Keratinocyte (primary cell): ENCODE measurements at regions not wholly inside any gene's neighbourhood (a gene's known extent, or its start where the extent isn't known, plus 50 kb on each side); places are given as distances from the start of the nearest gene placed in this dataset.

Experiments used
- DNase-seq: peaks from one replicate; pipeline ENCODE4 v3.0.0-alpha.2; 2011; ENCODE audit warnings: low read depth, missing footprints, low spot score
- FAIRE-seq: peaks from 2 replicates; lab custom pipeline; 2011; peaks lifted over from hg19 to GRCh38; lab: Jason Lieb, UNC
- H2AFZ ChIP-seq: 2 replicates; pipeline ENCODE4 v1.6.0; 2012; ENCODE audit warnings: low read length, control low read depth, inconsistent platforms; ENCODE audit not compliant: control insufficient read depth
- H3K27ac ChIP-seq: 2 replicates; pipeline ENCODE4 v1.5.1; 2011; ENCODE audit warnings: low read length; ENCODE audit not compliant: control insufficient read depth, insufficient read depth
- H3K27me3 ChIP-seq: 3 replicates; pipeline ENCODE4 v1.6.0; 2011; ENCODE audit warnings: low read length; ENCODE audit not compliant: control insufficient read depth, insufficient read depth; ENCODE audit errors: extremely low read depth
- H3K36me3 ChIP-seq, 2 experiments: 2 replicates in 1 of 2; 3 replicates in 1 of 2; pipeline ENCODE4 v1.5.1; 2011; ENCODE audit warnings: low read length in 2 of 2, mild to moderate bottlenecking in 1 of 2; ENCODE audit not compliant: control insufficient read depth in 2 of 2, insufficient read depth in 2 of 2; ENCODE audit errors: extremely low read depth in 1 of 2
- H3K4me1 ChIP-seq: 3 replicates; pipeline ENCODE4 v1.5.1; 2011; ENCODE audit warnings: low read length; ENCODE audit not compliant: control insufficient read depth, insufficient read depth; ENCODE audit errors: extremely low read depth
- H3K4me2 ChIP-seq: 3 replicates; pipeline ENCODE4 v1.6.0; 2011; ENCODE audit warnings: low read depth, low read length; ENCODE audit not compliant: control insufficient read depth, insufficient read depth; ENCODE audit errors: extremely low read depth
- H3K4me3 ChIP-seq, 3 experiments: fragments of 200-600 bp in 1 of 3; sonication (generic) in 1 of 3; 2 replicates in 2 of 3; 3 replicates in 1 of 3; pipeline ENCODE4 v1.5.1; 2011 to 2016; ENCODE audit warnings: low read length in 3 of 3, mild to moderate bottlenecking in 3 of 3, control low read depth in 2 of 3, inconsistent platforms in 1 of 3, low read depth in 1 of 3, mixed read lengths in 1 of 3, mixed run types in 1 of 3, moderate library complexity in 1 of 3; ENCODE audit not compliant: control insufficient read depth in 2 of 3, insufficient read depth in 2 of 3; ENCODE audit errors: extremely low read depth in 1 of 3
- H3K79me2 ChIP-seq: 2 replicates; pipeline ENCODE4 v1.6.0; 2012; ENCODE audit warnings: low read length; ENCODE audit not compliant: control insufficient read depth, insufficient read depth
- H3K9ac ChIP-seq: 3 replicates; pipeline ENCODE4 v1.6.0; 2011; ENCODE audit warnings: low read length; ENCODE audit not compliant: control insufficient read depth, insufficient read depth; ENCODE audit errors: extremely low read depth
- H3K9me1 ChIP-seq: 3 replicates; pipeline ENCODE4 v1.6.0; 2011; ENCODE audit warnings: low read length; ENCODE audit not compliant: control insufficient read depth, insufficient read depth; ENCODE audit errors: extremely low read depth
- H3K9me3 ChIP-seq: 2 replicates; pipeline ENCODE4 v1.5.1; 2012; ENCODE audit warnings: low read depth, low read length; ENCODE audit not compliant: control insufficient read depth
- H4K20me1 ChIP-seq: 3 replicates; pipeline ENCODE4 v1.6.0; 2011; ENCODE audit warnings: low read length; ENCODE audit not compliant: control insufficient read depth, insufficient read depth; ENCODE audit errors: extremely low read depth
- EZH2 ChIP-seq: IDR thresholded peaks from one replicate; pipeline ENCODE4 v1.6.1; 2012; ENCODE audit warnings: inconsistent platforms, mild to moderate bottlenecking, low read length, moderate library complexity
- dilution Hi-C: fragments of 300-500 bp; cut with MboI; formaldehyde crosslinking; loops from one replicate; pipeline ENCODE4 v1.7.0; 2020; ENCODE audit warnings: low sequenced_read_pairs; ENCODE audit not compliant: extremely low pct_ligation_motif_present
- TF ChIP-seq, protein P1 (sequence below), 3 experiments: IDR thresholded peaks in 1 of 3; conservative IDR thresholded peaks in 1 of 3; optimal IDR thresholded peaks in 1 of 3; 2 replicates in 2 of 3; 3 replicates in 1 of 3; pipeline versions ENCODE3 to v1.5.1; 2011; ENCODE audit warnings: low read length in 3 of 3, mild to moderate bottlenecking in 3 of 3, moderate library complexity in 2 of 3, control low read depth in 1 of 3, inconsistent platforms in 1 of 3; ENCODE audit not compliant: insufficient read depth in 2 of 3; ENCODE audit errors: extremely low read depth in 1 of 3

DNA sequence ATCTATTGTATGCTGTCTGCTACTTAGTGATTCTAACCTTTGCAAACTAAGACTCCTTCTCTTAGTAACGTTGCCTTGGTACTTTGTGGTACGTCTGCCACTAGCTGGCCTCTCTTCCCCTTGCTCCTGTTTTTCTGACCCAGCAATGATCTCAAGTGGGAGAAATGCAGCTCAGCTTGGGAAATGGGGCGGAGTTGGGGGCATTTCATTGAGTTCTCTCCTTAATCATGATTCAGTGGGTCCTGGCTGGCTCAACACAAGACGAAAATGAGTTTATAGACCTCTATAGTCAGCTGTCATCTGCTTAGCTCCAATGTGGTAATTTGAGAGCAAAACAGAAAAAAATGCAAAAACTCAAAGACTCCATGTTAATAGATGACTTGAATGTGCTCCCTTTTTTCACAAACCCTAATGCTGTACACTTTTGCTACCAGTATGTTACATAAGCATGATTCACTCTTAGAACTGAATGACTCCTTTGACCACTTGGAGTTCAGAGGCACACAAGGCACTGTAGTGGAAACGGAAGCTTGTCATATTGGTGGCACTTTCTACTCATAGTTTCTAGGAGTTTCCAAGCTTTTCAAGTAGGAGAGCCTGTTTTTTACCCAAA lies 55.3 kb upstream of the SOX4 start:
- Histone ChIP-seq H3K79me2 (no peaks in the 10 kb centered on the region), H3K9ac (no peak overlapping the region), H3K9me3 (no peaks in the 10 kb centered on the region), H3K4me1 (no peaks in the 10 kb centered on the region), H3K36me3 (no peaks in the 10 kb centered on the region), H3K4me2 (no peak overlapping the region), H3K4me3 (no peak overlapping the region), H2AFZ (no peak overlapping the region), H3K9me1 (no peaks in the 10 kb centered on the region), H4K20me1 (no peaks in the 10 kb centered on the region), H3K27ac (no peak overlapping the region), H3K27me3 (no peaks in the 10 kb centered on the region)
- TF ChIP-seq, protein P1, sequence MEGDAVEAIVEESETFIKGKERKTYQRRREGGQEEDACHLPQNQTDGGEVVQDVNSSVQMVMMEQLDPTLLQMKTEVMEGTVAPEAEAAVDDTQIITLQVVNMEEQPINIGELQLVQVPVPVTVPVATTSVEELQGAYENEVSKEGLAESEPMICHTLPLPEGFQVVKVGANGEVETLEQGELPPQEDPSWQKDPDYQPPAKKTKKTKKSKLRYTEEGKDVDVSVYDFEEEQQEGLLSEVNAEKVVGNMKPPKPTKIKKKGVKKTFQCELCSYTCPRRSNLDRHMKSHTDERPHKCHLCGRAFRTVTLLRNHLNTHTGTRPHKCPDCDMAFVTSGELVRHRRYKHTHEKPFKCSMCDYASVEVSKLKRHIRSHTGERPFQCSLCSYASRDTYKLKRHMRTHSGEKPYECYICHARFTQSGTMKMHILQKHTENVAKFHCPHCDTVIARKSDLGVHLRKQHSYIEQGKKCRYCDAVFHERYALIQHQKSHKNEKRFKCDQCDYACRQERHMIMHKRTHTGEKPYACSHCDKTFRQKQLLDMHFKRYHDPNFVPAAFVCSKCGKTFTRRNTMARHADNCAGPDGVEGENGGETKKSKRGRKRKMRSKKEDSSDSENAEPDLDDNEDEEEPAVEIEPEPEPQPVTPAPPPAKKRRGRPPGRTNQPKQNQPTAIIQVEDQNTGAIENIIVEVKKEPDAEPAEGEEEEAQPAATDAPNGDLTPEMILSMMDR (optimal IDR thresholded peaks at IDR 0.05 in 1 of 3, IDR thresholded peaks at IDR 0.05 in 1 of 3, conservative IDR thresholded peaks at IDR 0.05 in 1 of 3; ENCODE audit: extremely low read depth in 1 of 3, insufficient read depth in 2 of 3, low read length in 3 of 3), result no peak
- TF ChIP-seq EZH2, result no peak
- FAIRE-seq (no peak), DNase-seq (no peak)
- dilution Hi-C loops, result no loop called here

DNA sequence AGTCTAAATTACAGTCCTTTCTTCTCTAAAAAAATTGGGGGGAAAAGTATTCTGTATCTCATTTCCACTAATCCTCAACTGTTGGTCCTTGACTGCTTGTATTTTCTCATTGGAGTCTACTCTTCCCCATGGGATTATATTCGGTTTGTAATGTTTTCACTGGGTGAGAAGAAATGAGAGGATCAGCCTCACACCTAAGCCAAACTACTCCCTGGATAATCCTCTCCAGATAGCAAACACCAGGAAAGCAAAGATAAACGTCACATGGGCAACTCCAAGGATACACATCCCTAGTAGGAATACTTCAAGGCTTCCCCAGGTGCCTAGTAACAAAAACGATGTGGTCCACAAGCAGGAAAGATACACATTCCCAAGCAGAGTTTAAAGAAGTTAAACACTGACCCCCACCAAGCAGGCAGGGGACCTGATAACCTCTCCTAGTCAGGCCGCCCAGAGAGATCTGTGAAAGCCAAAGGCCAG lies 53.9 kb upstream of the SOX4 start:
- Histone ChIP-seq H3K27me3 (no peaks in the 10 kb centered on the region), H3K9ac (no peak overlapping the region), H3K79me2 (no peaks in the 10 kb centered on the region), H3K4me2 (no peak overlapping the region), H3K27ac (no peak overlapping the region), H3K4me3 (no peak overlapping the region), H4K20me1 (no peaks in the 10 kb centered on the region), H2AFZ (no peak overlapping the region), H3K9me3 (no peaks in the 10 kb centered on the region), H3K4me1 (no peaks in the 10 kb centered on the region), H3K36me3 (no peaks in the 10 kb centered on the region), H3K9me1 (no peaks in the 10 kb centered on the region)
- dilution Hi-C loops, result no loop called here
- no peak for TF ChIP-seq EZH2
- TF ChIP-seq, protein P1 (optimal IDR thresholded peaks at IDR 0.05 in 1 of 3, IDR thresholded peaks at IDR 0.05 in 1 of 3, conservative IDR thresholded peaks at IDR 0.05 in 1 of 3; ENCODE audit: extremely low read depth in 1 of 3, insufficient read depth in 2 of 3, low read length in 3 of 3), result no peak
- FAIRE-seq (no peak), DNase-seq (no peak)
